ENCODE measurements at regions not wholly inside any gene's neighbourhood (a gene's known extent, or its start where the extent isn't known, plus 50 kb on each side); places are given as distances from the start of the nearest gene placed in this dataset.

DNA sequence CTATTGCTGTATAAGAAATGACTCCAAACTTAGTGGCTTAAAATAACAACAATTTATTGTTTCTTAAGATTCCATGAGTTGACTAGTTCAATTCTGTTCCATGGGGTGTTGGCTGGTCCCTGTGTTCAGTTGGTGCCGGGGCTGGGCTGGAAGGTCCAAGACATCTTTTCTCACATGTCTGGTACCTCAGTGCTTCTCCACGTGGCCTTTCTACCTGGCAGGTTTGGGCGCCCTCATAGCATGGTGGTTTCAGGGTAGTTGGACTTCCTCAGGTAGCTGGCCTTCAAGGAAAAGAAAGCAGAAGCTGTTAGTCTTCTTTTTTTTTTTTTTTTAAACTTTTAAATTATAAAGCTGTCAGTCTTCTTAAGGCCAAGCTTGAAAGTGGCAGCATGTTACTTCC lies 104.6 kb upstream of the LIMCH1 start:
- no peak for TF ChIP-seq POLR2A (IDR thresholded peaks at IDR 0.05; ENCODE audit: low read depth, low read length)
- no peak for DNase-seq (ENCODE audit: insufficient read length, low spot score)
- FAIRE-seq: no peak

DNA sequence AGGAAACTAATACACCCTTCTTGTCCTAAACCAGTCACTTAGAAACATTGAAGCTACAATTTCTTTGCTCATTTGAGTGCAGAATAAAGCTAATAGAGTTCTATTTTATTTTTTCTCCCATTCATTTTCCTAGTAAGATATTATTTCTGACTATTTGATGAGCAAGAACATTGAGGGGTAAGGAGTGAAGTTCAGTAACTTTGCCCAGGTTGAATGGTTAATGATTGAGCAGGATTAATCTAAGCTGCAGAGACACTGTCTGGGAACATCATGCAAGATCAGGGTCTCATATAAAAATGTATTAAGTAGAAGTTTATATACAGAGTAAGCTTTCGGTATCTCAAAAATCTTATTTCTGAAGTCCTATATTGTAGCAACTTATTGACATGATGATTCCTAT lies 102.4 kb upstream of the LIMCH1 start:
- no peak for FAIRE-seq
- TF ChIP-seq POLR2A (IDR thresholded peaks at IDR 0.05; ENCODE audit: low read depth, low read length): no peak
- DNase-seq (ENCODE audit: insufficient read length, low spot score): no peak

GRCh38 chr4:41436419-41436818 lies 101.5 kb upstream of the LIMCH1 start:
- TF ChIP-seq POLR2A (IDR thresholded peaks at IDR 0.05; ENCODE audit: low read depth, low read length): no peak
- DNase-seq (ENCODE audit: insufficient read length, low spot score) (no peak), FAIRE-seq (no peak)

- FAIRE-seq (no peak), DNase-seq (ENCODE audit: insufficient read length, low spot score) (no peak)
- TF ChIP-seq POLR2A (IDR thresholded peaks at IDR 0.05; ENCODE audit: low read depth, low read length): no peak
These were observed 100.8 kb upstream of the LIMCH1 start for GRCh38 chr4:41437111-41437536.

- FAIRE-seq (peak; percentile 6), DNase-seq (ENCODE audit: insufficient read length, low spot score) (no peak)
- no peak for TF ChIP-seq POLR2A (IDR thresholded peaks at IDR 0.05; ENCODE audit: low read depth, low read length)
These were observed 99.0 kb upstream of the LIMCH1 start for GRCh38 chr4:41438931-41439297.

GRCh38 chr4:41442810-41443209 lies 95.1 kb upstream of the LIMCH1 start:
- DNase-seq (ENCODE audit: insufficient read length, low spot score) (no peak), FAIRE-seq (no peak)
- TF ChIP-seq POLR2A (IDR thresholded peaks at IDR 0.05; ENCODE audit: low read depth, low read length): no peak

GRCh38 chr4:41443340-41444079 lies 94.4 kb upstream of the LIMCH1 start:
- FAIRE-seq (no peak), DNase-seq (ENCODE audit: insufficient read length, low spot score) (no peak)
- TF ChIP-seq POLR2A (IDR thresholded peaks at IDR 0.05; ENCODE audit: low read depth, low read length): no peak

GRCh38 chr4:41446391-41446790 lies 91.6 kb upstream of the LIMCH1 start:
- no peak for FAIRE-seq
- no peak for DNase-seq (ENCODE audit: insufficient read length, low spot score)
- no peak for TF ChIP-seq POLR2A (IDR thresholded peaks at IDR 0.05; ENCODE audit: low read depth, low read length)

DNA sequence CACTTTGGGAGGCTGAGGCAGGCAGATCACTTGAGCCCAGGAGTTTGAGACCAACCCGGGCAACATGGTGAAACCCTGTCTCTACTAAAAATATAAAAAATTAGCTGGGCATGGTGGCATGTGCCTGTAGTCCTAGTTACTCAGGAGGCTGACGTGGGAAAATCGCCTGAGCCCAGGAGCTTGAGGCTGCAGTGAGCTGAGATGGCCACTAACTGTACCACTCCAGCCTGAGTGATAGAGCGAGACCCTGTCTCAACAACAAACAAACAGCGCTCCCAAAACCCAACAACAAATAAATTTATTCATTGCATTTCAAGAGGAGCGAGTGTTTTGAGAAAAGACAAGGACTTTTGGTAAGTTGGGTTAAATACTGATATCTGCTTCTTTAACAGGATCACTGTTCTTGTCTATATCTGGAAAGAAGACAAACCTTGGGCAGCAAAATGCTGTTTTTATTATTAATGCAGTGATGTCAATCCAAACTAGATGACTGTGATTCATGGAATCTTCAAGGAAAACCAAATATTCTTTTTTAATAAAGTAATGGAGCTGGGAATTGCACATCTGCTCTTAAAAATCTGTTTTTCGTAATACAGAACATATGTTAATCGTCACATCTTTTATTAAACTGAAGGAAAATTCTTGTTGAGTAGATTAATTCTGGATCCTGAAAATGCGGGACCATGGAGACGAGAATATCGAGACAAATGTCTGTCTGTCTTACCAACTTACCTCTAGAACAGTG lies 90.8 kb upstream of the LIMCH1 start:
- FAIRE-seq (no peak), DNase-seq (ENCODE audit: insufficient read length, low spot score) (no peak)

GRCh38 chr4:41448934-41449333 lies 89.0 kb upstream of the LIMCH1 start:
- no peak for TF ChIP-seq POLR2A (IDR thresholded peaks at IDR 0.05; ENCODE audit: low read depth, low read length)
- peak; percentile 19 for DNase-seq (ENCODE audit: insufficient read length, low spot score)
- no peak for FAIRE-seq

More for the DNA sequence above, 90.8 kb upstream of the LIMCH1 start:
- no peak for TF ChIP-seq POLR2A (IDR thresholded peaks at IDR 0.05; ENCODE audit: low read depth, low read length)

DNA sequence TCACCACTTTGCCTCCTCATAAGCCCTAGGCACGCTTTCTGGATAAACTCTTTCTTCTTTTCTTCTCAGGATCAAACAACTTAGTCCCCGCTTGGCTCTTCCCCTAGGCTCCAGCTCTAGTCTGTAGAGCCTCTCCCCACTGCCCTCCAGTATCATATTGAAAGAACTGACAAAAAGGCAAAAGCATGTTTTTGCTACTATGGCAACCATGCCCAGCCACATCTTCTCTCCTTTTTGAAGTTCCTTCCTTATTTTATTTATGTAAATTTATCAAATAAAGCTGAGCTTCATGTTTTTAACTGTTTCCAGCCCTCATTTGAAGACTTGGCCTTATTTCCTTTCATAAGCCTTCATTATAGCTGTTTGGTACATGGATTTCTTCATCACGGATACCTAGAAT lies 86.0 kb upstream of the LIMCH1 start:
- no peak for TF ChIP-seq POLR2A (IDR thresholded peaks at IDR 0.05; ENCODE audit: low read depth, low read length)
- FAIRE-seq: no peak
- DNase-seq (ENCODE audit: insufficient read length, low spot score): no peak

GRCh38 chr4:41452484-41453225 lies 85.3 kb upstream of the LIMCH1 start:
- FAIRE-seq (no peak), DNase-seq (ENCODE audit: insufficient read length, low spot score) (no peak)
- no peak for TF ChIP-seq POLR2A (IDR thresholded peaks at IDR 0.05; ENCODE audit: low read depth, low read length)

GRCh38 chr4:41454423-41454822 lies 83.5 kb upstream of the LIMCH1 start:
- no peak for DNase-seq (ENCODE audit: insufficient read length, low spot score)
- TF ChIP-seq POLR2A (IDR thresholded peaks at IDR 0.05; ENCODE audit: low read depth, low read length): no peak
- no peak for FAIRE-seq

DNA sequence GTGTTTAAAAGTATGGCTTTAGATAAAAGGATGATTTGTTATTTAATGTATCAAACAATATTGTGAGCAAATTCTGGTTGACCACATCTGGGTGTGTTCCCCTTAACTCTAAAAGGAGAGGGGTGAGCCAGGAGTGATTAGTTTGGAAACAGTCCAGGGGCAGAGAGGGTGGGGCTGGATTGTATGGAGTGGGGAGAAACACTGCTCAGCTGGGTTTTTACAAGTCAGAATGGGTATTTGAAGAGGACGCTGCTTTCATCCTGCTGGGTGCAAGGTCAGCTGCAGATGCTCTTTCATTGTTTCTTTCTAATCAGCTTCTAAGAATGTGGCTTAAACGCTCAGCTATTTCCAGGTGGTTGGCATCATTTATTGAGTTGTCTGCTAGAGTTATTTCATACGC lies 82.8 kb upstream of the LIMCH1 start:
- FAIRE-seq: no peak
- DNase-seq (ENCODE audit: insufficient read length, low spot score): no peak
- TF ChIP-seq POLR2A (IDR thresholded peaks at IDR 0.05; ENCODE audit: low read depth, low read length): no peak

Measured in H54 (cell line).